ENCODE measurements at regions not wholly inside any gene's neighbourhood (a gene's known extent, or its start where the extent isn't known, plus 50 kb on each side); places are given as distances from the start of the nearest gene placed in this dataset.

DNA sequence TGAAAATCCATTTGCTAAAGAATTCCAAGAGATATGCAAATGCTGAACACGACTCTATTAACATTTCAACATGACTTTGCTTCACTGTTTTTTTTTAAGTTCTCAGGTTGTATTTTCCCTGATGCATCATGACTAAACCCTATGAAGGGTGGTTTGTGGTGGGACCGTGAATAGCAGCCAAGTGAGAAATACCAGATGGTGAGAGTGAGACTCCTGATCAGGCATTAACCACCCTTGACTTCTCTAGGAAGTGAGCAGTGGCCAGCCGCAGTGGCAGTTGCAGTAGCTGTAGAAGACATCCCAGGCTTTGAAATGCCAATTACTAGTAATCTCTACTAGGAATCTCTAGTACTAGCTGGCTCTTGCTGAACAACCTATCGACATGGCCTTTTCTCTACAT, 383.4 kb downstream of the FAM133A start:
- TF ChIP-seq POLR2A (IDR thresholded peaks at IDR 0.05; ENCODE audit: low read length) (no peak), GATA1 (IDR thresholded peaks at IDR 0.05; ENCODE audit: low read depth, low read length) (no peak)

Data from erythroblast (primary cell).